ENCODE measurements at regions not wholly inside any gene's neighbourhood (a gene's known extent, or its start where the extent isn't known, plus 50 kb on each side); places are given as distances from the start of the nearest gene placed in this dataset.

- Histone ChIP-seq H3K27me3 (ENCODE audit: insufficient read depth, low read length) (no peaks in the 10 kb centered on the region), H4K20me1 (ENCODE audit: insufficient read depth, low read length) (no peaks in the 10 kb centered on the region), H3K27ac (ENCODE audit: low read depth, low read length) (no peak overlapping the region), H3K79me2 (ENCODE audit: insufficient read depth, low read length) (no peaks in the 10 kb centered on the region), H2AFZ (ENCODE audit: low read length) (no peak overlapping the region), H3K9me3 (ENCODE audit: low read depth, low read length) (no peaks in the 10 kb centered on the region), H3K36me3 (ENCODE audit: insufficient read depth, low read length) (no peaks in the 10 kb centered on the region), H3K4me3 (ENCODE audit: insufficient read depth, low read length) (no peak overlapping the region), H3K4me1 (ENCODE audit: insufficient read depth, low read length) (no peaks in the 10 kb centered on the region), H3K4me2 (ENCODE audit: insufficient read depth, low read length) (no peak overlapping the region)
- TF ChIP-seq, protein P1, sequence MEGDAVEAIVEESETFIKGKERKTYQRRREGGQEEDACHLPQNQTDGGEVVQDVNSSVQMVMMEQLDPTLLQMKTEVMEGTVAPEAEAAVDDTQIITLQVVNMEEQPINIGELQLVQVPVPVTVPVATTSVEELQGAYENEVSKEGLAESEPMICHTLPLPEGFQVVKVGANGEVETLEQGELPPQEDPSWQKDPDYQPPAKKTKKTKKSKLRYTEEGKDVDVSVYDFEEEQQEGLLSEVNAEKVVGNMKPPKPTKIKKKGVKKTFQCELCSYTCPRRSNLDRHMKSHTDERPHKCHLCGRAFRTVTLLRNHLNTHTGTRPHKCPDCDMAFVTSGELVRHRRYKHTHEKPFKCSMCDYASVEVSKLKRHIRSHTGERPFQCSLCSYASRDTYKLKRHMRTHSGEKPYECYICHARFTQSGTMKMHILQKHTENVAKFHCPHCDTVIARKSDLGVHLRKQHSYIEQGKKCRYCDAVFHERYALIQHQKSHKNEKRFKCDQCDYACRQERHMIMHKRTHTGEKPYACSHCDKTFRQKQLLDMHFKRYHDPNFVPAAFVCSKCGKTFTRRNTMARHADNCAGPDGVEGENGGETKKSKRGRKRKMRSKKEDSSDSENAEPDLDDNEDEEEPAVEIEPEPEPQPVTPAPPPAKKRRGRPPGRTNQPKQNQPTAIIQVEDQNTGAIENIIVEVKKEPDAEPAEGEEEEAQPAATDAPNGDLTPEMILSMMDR (IDR thresholded peaks at IDR 0.05; ENCODE audit: extremely low read depth, low read depth, low read length), result no peak
- DNase-seq (ENCODE audit: insufficient read length, low spot score, missing footprints), result no peak
Observed at GRCh38 chr16:35731341-35732040, 2272.1 kb downstream of the TP53TG3F start.

DNA sequence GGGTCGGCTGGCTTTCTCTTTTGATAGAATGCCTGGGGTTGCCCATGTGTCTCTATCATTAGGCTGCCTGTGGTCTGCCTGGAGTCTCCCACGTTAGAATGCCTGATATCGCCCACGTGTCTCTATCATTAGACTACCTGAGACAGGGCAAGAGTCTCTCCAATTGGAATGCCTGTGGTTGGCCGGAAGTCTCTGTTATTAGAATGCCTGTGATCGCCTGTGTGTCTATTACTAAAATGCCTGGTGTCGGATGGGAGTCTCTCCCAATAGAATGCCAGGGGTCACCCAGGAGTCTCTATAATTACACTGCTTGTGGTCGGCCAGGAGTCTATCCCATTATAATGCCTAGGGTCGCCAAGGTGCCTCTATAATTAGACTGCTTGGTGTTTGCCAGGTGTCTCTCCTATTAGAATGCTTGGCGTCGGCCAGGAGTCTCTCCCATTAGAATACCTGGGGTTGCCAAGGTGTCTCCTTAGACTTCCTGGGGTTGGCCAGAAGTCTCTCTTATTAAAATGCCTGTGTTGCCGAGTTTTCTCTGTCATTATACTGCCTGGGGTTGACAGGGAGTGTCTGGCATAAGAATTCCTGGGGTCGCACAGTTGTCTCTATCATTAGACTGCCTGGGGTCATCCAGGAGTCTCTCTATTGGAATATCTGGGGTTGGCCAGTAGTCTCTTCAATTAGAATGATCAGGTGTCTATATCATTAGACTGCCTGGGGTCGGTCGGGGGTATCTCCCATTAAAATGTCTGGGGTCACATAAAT is 2272.8 kb downstream of the TP53TG3F start:
- no peaks in the 10 kb centered on the region for H3K79me2 ChIP-seq (ENCODE audit: insufficient read depth, low read length)
- no peaks in the 10 kb centered on the region for H3K4me1 ChIP-seq (ENCODE audit: insufficient read depth, low read length)
- TF ChIP-seq, protein P1 (IDR thresholded peaks at IDR 0.05; ENCODE audit: extremely low read depth, low read depth, low read length), result no peak
- H3K4me2 ChIP-seq (ENCODE audit: insufficient read depth, low read length), result no peak overlapping the region
- no peak for DNase-seq (ENCODE audit: insufficient read length, low spot score, missing footprints)
- no peak overlapping the region for H2AFZ ChIP-seq (ENCODE audit: low read length)
- no peak overlapping the region for H3K27ac ChIP-seq (ENCODE audit: low read depth, low read length)
- H3K9me3 ChIP-seq (ENCODE audit: low read depth, low read length), result no peaks in the 10 kb centered on the region
- no peaks in the 10 kb centered on the region for H3K27me3 ChIP-seq (ENCODE audit: insufficient read depth, low read length)
- no peak overlapping the region for H3K4me3 ChIP-seq (ENCODE audit: insufficient read depth, low read length)
- no peaks in the 10 kb centered on the region for H4K20me1 ChIP-seq (ENCODE audit: insufficient read depth, low read length)
- H3K36me3 ChIP-seq (ENCODE audit: insufficient read depth, low read length), result no peaks in the 10 kb centered on the region

DNA sequence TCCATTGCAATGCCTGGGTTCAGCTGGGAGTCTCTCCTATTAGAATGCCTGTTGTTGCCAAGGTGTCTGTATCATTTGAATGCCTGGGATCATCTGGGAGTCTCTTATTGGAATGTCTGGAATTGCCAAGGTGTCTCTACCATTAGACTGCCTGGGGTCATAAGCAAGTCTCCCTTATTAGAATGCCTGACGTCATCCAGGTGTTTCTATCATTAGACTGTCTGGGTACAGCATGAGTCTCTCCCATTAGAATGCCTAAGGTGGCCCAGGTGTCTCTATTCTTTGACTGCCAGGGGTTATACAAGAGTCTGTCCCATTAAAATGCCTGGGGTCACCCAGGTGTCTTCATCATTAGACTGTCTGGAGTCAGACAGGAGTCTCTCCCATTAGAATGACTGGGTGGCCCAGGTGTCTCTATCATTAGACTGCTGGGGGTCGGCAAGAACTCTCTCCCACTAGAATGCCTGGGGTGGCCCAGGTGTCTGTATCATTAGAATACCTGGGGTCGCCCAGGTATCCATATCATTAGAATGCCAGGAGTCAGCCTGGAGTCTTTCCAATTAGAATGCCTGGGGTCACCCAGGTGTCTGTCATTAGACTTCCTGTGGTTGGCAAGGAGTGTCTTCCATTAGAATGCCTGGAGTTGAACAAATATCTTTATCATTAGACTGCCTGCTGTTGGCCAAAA is 2274.0 kb downstream of the TP53TG3F start:
- H3K4me3 ChIP-seq (ENCODE audit: insufficient read depth, low read length), result no peak overlapping the region
- H3K4me2 ChIP-seq (ENCODE audit: insufficient read depth, low read length), result no peak overlapping the region
- no peaks in the 10 kb centered on the region for H3K27me3 ChIP-seq (ENCODE audit: insufficient read depth, low read length)
- no peak overlapping the region for H3K27ac ChIP-seq (ENCODE audit: low read depth, low read length)
- H2AFZ ChIP-seq (ENCODE audit: low read length), result no peak overlapping the region
- peak; percentile 34 for DNase-seq (ENCODE audit: insufficient read length, low spot score, missing footprints)
- H3K4me1 ChIP-seq (ENCODE audit: insufficient read depth, low read length), result no peaks in the 10 kb centered on the region
- no peaks in the 10 kb centered on the region for H4K20me1 ChIP-seq (ENCODE audit: insufficient read depth, low read length)
- TF ChIP-seq, protein P1 (IDR thresholded peaks at IDR 0.05; ENCODE audit: extremely low read depth, low read depth, low read length), result no peak
- H3K36me3 ChIP-seq (ENCODE audit: insufficient read depth, low read length), result no peaks in the 10 kb centered on the region
- no peaks in the 10 kb centered on the region for H3K79me2 ChIP-seq (ENCODE audit: insufficient read depth, low read length)
- H3K9me3 ChIP-seq (ENCODE audit: low read depth, low read length), result no peaks in the 10 kb centered on the region

Data from osteoblast (primary cell).